ENCODE measurements at regions not wholly inside any gene's neighbourhood (a gene's known extent, or its start where the extent isn't known, plus 50 kb on each side); places are given as distances from the start of the nearest gene placed in this dataset.

DNA sequence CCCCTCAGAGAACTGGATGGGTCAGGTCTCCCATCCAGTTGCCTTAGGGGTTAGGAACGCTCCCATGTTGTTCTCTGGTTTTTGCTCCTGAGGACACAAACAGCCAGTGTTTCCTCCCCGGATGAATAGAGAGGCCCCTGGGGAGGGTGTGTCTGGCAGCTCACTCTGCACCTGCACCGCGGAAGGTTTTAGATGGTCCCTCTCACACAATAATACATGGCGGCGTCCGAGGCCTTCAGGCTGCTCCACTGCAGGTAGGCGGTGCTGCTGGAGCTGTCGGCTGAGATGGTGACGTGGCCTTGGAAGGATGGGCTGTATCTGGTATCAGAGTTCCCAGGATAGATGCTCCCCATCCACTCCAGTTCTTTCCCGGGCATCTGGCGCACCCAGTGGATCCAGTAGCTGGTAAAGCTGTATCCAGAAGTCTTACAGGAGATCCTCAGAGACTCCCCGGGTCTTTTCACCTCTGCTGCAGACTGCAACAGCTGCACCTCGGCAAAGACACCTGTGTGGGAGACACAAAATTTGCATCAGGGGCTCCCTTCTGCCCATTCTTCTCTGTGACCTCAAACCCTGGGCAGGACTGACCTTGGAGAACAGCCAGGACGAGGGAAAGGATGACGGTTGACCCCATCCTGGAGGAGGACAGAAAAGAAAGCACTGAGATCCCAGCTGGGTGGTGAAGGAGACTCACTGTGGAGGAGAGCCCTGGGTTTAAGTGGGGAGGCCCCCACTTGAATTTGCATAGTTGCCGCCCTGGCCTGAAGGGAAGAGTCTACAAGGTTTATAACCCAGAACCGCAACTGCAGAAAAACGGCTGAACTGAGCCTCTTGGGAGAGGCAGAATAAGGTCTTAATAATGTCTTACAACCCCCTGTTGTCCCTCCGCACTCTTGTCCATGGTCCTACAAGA, 1324.8 kb downstream of the TMEM121 start:
- no peak for DNase-seq (ENCODE audit: low spot score)

DNA sequence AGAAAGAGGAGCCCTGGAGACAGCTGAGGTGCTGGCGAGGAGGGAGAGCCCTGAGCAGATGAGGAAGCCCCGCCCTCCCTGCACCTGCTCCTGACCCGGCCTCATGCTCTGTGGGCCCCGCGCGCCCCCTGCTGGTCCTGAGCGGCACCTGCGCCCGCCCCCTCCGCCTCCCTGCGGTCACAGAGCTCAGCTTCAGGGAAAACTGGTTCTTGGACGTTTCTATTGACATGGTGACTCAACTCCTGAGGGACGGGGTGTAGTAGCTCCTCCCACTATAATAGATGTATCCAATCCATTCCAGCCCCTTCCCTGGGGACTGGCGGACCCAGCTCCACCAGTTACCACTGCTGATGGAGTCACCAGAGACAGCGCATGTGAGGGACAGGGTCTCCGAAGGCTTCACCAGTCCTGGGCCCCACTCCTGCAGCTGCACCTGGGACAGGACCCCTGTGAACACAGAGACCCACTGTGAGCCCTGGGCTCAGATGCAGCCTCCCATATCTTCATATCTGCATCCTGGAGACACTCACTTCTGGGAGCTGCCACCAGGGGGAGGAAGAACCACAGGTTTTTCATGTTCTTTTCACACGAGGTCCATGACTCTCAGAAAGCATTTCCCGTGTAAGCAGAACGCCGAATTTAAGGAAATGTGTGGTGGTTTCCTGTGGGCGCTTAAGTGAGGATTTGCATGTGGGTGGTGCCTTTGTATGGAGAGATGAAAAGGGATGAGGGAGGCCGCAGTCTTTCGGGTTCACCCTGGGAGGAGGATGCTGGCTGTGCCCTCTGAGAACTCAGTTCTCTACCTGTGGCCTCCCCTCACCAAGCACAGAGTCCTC, 1346.4 kb downstream of the TMEM121 start:
- DNase-seq (ENCODE audit: low spot score) = no peak

DNA sequence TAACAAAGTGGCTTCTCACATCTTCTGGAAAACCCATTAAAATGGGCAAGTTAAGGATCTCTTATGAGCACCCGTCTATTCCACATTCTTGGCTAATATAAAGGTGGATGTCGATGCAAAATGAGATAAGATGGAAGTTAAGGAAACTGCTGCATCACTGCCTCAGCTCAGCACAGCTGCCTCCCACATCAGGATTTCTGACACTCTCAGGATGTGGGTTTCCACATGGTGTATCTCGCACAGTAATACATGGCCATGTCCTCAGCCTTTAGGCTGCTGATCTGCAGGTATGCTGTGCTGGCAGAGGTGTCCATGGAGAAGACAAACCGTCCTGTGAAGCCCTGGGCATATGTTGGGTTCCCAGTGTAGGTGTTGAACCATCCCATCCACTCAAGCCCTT, 1348.0 kb downstream of the TMEM121 start:
- DNase-seq (ENCODE audit: low spot score) = no peak

DNA sequence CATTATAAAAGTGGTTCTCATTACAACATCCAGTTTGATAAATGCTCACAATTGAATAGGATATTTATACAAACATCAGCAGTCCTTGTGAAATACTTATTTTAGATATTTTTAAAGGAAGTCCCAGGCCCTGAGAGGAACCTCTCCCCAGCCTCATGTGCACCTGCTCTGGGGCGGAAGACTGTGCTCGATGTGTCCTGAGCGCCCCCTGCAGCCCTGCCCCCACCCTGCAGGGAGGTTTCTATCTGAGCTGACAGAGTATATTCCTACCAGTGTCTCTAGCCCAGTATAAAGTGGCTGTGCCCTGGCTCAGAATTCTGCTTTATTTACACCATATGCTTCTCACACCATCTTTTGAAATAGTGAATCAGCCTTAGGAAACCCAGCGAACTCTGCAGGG, 1349.1 kb downstream of the TMEM121 start:
- no peak for DNase-seq (ENCODE audit: low spot score)

DNA sequence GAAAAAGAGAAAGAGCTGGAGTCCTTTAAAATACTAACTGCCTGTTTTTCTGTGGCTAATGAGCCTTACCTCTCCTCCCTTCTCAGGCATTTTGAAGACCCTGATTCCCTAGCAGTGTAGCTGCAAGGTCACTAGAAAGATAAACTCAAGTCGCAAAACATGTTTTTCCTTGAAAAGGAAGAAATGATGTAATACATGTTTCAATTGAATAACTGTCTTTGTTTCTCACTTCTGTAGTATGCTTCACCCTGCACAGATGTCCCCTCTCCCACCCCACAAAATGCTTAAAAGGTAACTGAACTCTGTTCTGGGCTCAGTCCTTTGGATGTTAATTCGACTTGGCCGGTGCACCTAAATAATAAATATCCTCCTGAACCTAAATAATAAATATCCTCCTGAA, 1350.3 kb downstream of the TMEM121 start:
- DNase-seq (ENCODE audit: low spot score) = no peak

DNA sequence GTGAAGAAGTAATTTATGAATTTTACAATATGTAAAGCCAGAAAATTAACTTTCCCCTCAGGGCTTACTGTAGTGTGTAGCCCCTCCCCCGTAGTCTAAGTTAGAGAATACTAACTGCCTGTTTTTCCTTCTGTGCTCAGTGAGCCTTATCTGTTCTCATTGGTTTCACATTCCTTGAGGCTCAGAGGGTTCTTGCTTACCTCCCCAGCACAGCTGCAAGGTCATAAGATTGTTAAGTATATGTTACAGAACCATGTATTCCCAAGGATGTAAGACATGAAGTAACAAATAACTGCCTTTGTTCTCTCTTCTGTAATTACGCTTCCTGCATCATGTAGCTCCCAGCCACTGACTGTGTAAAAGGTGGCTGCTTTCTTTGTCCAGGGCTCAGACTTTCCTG, 1351.1 kb downstream of the TMEM121 start:
- DNase-seq (ENCODE audit: low spot score) = no peak

DNA sequence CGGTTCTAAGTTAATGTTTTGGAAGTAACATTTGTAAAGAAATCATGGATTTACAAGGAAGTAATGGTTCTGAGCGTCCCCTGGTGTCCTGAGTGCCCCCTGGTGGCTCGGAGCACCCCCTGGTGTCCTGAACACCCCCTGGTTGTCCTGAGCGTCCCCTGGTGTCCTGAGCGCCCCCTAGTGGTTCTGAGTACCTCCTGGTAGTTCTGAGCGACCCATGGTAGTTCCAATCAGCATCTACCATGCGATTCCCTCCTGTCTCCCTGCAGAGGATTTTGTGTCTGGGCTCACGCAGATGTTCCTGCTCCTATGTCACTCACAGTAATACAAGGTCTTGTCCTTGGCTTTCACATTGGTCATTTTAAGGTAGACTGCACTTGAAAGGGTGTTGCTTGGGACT, 1352.9 kb downstream of the TMEM121 start:
- no peak for DNase-seq (ENCODE audit: low spot score)

DNA sequence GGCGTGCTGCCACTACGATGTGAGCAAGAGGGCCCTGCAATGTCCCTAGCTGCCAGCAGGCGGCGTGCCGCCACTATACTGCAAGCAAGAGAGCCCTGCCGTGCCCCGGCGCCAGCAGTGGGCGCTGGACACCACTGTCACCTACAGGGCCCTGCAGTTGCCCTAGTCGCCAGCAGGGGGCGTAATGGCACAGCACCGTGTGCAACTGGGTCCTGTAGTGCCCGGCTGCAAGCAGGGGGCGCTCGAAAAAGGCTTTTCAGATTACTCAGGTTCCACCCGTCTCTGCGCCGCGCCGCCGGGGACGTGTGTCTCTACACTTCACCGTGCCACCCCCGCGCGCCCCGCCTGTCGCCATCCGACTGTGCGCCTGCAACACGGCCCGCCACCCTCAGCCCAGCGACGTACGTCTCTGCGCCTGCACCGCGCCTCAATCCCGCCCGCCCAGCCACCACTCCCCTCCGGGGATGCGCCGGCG, 1356.9 kb downstream of the TMEM121 start:
- DNase-seq (ENCODE audit: low spot score) = no peak
